ENCODE measurements at regions not wholly inside any gene's neighbourhood (a gene's known extent, or its start where the extent isn't known, plus 50 kb on each side); places are given as distances from the start of the nearest gene placed in this dataset.

DNA sequence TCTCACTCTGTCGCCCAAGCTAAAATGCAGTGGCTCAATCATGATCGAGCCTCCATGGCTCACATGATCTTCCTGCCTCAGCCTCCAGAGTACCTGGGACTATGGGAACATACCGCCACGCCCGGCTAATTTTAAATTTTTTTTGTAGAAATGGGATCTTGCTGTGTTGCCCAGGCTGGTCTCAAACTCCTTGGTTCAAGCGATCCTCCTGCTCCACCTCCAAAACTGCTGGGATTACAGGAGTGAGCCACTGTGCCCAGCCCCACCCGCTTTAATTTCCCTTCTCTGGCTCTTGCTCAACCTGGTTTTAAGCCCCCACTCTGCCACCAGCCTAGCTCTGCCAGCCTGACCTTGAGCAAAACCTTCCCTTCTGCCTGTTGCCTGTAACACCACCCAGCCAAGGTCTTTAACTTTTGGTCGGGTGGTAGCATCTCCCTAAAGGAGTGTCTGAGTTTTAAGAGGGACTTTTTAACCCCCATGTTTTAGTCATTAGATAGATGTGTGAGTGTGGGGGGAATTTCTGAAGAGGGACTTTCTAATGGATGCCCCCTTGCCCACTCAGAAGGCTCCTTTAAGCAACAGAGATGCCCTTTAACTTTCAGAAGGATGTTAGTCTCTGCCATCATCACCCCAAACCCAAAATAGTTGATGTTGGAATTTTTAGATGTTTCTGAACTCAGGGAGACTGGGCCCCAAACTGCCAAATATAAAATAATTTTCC is 71.8 kb upstream of the FOXP4 start:
- no peak for DNase-seq (ENCODE audit: low read depth)

DNA sequence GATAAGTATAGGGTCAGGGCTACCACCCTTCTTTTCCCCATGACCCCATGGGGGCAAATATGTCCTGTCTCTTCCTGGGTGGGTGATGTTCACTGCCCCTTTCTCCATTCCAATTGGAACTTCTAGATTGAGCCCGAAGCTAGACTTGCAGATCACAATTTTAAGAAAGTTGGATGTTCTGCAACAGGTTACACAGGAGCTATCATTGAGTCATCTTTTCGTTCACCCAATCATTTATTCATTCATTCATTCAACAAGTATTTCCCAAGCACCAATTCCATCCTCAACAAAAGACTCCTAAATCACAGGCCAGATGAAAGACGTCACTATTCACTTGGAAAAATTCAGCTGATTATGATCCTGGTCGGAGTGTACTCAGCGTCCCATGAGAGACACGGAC is 71.0 kb upstream of the FOXP4 start:
- no peak for DNase-seq (ENCODE audit: low read depth)

DNA sequence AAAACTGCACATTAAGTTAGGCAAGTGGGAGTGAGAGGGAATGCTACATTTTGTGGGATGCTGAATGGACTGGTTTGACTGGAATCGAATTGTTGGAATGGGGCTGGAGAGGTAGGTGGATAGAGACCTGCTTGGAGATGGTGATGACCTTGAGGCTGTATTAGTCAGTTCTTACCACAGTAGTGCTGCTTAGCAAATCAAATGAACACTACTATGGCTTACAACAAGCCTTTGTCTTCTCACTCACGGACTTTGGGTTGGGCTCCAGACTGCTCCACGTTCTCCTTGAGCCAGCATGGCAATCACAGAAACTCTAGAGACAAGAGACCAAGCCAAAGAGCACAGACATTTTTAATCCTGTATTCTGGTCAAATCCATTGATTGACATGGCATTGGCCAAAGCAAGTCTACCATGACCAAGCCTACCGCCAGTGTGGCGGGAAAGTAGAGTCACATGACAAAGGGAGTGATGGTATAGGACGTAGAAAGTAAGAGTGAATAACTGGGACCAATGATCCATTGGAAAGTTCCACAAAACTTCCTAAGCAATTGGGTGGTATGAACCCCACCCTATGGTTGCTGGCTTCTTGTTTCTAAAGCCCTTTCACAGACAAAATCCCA is 70.3 kb upstream of the FOXP4 start:
- DNase-seq (ENCODE audit: low read depth): no peak

DNA sequence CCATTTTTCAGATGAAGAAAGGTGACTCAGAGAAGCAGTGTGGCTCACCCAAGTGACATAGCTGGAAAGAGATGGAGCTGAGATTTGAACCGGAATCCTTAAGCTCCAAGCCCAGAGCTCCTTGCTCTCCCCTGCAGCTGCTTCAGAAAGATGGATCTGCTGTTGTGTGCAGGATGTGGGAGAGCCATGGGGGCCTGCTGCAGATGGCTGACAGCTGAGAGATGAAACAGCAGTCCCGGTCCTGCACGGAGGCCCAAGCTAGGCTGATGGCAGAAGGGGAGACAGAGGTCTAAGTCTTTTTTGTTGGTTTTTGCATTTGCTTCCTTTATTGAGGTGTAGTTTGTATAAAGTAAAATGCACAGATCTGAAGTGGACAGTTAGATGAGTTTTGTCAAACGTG is 69.8 kb upstream of the FOXP4 start:
- DNase-seq (ENCODE audit: low read depth): no peak

DNA sequence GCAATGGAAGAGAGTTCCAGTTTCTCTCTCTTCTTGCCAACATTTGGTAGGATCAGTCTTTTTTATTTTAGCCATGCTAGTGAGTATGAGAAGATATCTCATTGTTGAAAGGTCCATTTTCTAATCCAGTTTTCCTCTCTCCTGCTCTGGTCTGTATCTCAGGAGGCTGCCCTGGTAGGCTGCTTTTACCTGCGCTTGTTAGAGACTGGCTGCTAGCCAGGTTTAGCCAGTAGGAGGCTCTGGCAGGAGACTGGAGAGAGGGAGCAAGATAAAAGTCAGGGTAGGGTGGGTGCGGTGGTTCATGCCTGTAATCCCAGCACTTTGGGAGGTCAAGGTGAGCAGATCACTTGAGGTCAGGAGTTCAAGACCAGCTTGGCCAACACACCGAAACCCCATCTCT is 68.6 kb upstream of the FOXP4 start:
- DNase-seq (ENCODE audit: low read depth): no peak

DNA sequence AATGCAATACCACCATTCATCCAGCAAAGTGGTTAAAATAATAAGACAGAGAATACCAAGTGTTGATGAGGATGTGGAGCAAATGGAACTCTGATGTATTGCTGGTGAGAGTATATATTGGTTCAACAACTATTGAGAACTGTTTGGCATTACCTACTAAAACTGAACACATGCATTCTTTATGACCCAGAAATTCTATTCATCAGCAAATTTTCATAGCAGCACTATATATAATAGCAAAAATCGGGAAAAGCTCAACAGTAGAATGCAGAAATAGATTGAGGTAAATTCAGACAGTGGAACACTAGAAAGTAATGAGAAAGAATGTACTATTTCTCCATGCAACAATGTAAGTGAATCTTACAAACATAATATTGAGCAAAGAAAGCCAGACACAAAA is 62.2 kb upstream of the FOXP4 start:
- DNase-seq (ENCODE audit: low read depth): no peak

DNA sequence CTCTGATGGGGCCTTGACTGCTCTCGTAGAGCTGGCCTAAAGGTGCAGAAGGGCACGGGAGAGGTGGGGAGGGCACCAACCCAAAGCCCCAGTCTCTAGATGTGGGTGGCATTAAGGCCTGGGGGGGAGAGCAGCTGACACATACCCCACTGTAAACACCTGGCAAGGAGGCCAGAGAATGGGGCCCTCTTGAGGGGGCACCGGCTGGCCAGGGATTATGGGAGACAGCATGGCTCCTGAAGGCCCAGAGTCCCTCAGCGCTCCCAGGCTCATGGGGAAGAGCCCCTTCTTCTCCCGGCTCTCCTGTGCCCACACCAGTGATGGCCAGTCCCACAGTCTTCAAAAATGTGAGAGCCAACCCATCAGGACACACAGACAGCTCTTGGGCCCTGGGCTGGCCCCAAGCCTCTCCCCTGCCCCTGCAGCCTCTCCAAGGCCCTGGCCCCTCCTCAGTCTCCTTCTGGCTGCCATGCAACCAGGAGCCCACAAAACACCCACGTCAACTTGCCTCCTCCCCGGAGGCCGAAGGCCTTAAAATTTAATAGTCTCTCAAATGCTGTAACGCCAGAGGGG is 58.2 kb upstream of the FOXP4 start:
- DNase-seq (ENCODE audit: low read depth): no peak

DNA sequence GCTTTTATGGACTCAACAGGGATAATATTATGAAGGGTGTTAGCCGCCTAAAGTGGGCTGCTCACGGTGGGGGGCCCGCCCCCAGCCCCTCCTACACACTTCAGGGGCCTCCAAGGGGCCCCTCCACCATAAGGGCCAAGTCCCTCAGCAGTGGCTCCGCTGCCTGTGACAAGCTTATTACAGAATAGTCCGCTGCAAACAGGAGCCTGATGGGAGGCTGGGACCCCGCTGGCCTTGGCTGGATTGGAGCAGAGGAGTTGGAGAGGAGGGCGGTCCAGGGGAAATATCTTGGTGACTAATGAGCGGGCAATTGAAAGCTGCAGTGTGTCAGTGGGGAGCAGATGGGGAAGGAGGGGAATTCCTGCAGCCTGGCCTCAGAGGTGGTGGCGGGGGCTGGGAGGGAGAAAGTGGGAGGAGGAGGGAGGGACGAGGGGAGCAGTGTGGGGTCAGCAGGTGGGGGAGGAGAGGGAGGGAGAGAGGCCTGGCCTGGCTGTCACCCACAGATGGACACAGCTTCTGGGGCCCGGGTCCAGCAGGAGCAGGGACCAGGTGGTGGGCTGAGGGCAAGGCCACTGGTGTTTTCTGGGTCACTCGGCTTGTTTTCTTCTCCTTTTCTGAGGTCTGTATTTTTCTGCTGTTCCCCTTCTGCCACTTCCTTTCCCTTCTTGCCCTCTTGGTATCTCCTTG is 57.6 kb upstream of the FOXP4 start:
- no peak for DNase-seq (ENCODE audit: low read depth)

DNA sequence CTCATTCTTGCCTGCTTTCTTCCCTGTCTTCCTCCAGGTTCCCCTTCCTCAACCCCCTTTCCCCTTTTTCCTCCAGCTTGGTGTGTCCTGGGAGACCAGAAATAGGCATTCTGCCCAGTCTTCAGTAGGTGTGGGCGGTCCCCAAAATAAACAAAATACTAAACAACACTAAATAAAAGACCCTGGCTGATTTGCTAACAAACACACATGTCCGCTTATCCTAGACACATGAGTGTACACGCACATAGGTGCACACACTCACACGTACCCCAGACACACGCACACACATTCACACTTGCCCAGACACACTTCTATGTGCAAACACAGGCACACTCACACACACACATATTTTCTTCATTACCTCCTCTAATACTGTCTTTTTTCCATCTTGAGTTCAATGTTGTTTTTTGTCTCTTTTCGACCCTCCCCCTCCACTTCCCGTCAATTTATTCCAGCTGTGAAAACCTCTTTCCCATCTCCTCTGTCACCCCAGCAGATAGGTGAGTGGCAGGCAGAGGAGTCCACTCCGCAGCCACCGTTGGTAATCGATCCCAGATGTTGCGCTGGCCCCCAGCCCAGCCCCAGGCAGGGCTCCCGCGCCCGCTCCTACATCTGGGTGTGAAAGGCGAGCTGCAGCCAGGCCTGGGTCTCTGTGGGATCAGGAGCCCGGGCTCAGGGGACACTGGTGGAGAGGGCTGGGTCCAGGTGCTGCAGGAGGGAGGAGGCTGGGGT is 56.9 kb upstream of the FOXP4 start:
- DNase-seq (ENCODE audit: low read depth): no peak

DNA sequence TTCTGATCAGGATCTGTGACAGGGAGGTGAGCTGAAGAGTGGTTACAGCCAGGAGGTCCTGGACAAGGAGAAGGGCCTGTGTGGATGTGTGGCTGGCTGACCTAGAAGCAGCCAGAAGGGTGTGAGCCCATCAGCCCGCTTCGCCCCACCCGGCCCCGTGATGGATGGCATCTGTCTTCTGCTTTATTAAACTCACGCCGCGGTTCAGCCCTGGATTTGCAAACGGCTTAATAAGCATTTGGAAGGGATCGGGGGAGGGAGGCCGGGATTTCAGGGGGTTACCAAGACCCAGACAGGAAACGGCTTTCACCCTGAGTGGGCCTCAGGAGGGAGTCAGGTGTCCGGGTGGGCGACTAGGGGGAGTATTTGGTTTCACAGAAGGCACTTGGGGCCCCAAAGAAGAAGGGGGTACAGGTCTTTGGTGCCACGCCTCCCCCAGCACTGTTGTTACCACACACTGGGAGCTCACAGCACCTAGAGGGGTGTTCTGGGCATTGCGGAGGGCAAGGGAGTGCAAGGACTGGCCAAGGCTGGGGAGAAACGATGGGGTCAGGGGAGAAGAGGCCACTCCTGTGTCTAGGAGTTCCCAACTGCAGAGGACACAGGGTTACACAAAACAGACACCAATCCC is 53.8 kb upstream of the FOXP4 start:
- DNase-seq (ENCODE audit: low read depth): no peak

DNA sequence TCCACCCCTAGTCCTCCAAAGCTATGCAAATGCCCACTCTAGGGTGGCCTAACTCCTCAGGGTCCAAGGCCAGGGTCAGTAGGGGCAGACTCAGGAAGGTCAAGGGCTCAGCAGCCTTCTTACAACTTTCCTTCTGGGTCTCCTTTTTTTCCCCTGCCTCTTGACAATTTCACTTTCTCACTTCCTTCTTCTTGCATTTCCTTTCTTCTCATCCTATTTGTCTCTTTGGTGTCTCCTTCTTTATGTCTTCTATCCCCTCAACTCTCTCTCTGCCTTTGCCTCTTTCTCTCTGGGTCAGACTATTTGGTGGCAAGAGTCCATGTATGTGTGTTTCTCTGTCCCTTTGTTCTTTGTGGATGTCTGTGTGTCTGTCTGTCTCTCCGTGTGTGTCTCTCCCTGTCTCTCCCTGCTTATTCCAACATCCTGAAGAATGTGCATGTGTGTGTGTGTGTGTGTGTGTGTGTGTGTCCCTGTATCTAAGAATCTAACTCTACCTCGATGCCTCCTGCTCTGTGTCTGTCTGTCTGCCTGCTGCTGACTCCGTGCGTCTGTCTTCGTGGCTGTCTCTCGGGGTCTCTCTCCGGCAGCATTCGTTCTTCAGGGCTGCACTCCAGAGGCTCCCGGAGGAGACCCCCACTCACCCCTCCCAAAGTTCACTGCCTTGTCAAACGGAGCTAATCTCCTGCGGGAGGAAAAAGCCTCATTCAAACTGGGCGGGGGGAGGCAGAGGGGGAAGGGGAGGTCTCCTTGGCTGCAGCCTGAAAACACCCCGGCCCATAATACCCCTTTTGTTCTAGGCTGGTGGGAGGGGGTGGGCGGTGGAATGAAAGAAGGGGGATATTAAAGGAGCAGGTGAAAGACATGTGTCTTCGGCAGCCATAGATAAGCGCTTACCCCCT is 51.7 kb upstream of the FOXP4 start:
- DNase-seq (ENCODE audit: low read depth): no peak
